RWPE1 (cell line): ENCODE measurements at regions not wholly inside any gene's neighbourhood (a gene's known extent, or its start where the extent isn't known, plus 50 kb on each side); places are given as distances from the start of the nearest gene placed in this dataset.
"Not testable (repeated sequence)": the region's sequence is repeated elsewhere in the genome, so short reads cannot be mapped to it uniquely, and the experiment has no call there.

Experiments used
- CTCF ChIA-PET: fragments of 350-600 bp; sonication (Branson Sonifier 250); formaldehyde crosslinking; extraction: SDS; loops from one replicate; lab custom pipeline; 2021; lab: Yijun Ruan, JAX
- POLR2A ChIA-PET: fragments of 400-600 bp; formaldehyde crosslinking; extraction: SDS; loops from one replicate; lab custom pipeline; 2020; ENCODE audit warnings: antibody characterized with exemption; ENCODE audit not compliant: low non-redundant PET; lab: Yijun Ruan, JAX
- DNase-seq: peaks from one replicate; pipeline ENCODE4 v3.0.0; 2012; ENCODE audit warnings: low spot score
- H3K27ac ChIP-seq: fragments of 450-650 bp; 2 replicates; pipeline ENCODE4 v1.5.1; 2017
- TF ChIP-seq, protein P1 (sequence below): fragments of 450-650 bp; conservative IDR thresholded peaks from 2 replicates; pipeline ENCODE4 v1.5.1; 2017; ENCODE audit warnings: low read depth, mild to moderate bottlenecking

GRCh38 chr5:142235870-142236672 lies 88.8 kb downstream of the SPRY4 start:
- TF ChIP-seq, protein P1, sequence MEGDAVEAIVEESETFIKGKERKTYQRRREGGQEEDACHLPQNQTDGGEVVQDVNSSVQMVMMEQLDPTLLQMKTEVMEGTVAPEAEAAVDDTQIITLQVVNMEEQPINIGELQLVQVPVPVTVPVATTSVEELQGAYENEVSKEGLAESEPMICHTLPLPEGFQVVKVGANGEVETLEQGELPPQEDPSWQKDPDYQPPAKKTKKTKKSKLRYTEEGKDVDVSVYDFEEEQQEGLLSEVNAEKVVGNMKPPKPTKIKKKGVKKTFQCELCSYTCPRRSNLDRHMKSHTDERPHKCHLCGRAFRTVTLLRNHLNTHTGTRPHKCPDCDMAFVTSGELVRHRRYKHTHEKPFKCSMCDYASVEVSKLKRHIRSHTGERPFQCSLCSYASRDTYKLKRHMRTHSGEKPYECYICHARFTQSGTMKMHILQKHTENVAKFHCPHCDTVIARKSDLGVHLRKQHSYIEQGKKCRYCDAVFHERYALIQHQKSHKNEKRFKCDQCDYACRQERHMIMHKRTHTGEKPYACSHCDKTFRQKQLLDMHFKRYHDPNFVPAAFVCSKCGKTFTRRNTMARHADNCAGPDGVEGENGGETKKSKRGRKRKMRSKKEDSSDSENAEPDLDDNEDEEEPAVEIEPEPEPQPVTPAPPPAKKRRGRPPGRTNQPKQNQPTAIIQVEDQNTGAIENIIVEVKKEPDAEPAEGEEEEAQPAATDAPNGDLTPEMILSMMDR = no peak
- CTCF ChIA-PET = interaction anchor here (0.6 kb wide), 1 partner anchor 316 kb away, joined by 3 read pairs; no protein-coding TSS in a partner anchor
- POLR2A ChIA-PET = no interaction called here

DNA sequence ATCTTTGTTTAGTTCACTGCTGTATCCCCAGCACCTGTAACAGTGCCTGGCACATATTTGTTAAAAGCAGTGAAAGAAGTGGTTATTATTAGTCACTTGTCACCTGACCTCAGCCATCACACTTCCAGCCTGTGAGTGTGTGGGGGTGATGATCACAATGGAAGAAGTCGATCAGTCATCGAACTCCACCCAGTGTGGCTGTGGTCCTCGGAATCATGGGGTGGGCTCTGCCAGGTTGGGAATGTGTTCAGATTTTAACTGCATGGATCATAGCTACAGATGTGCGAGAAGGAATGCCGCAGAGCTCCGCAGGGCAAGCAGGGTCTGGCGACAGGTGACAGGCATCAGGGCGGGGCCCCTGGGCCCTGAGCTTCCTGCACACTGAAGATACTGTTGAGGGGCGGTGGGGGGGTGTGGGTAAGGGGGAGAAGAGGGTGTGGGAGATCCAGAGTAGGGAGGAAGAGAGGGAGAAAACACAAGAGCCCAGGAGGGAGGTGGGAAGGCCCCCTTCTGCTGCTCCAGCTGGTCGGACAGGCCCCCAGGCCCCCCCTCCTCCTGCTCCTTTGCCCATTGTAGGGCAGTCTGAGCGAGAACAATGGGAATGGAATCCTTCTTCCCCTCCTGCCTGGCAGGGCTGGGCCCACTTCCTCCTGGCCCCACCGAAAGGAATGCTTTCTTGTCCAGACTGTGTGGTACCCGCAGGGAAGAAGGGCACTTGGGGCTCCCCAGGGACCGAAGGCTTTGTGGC lies 89.6 kb downstream of the SPRY4 start:
- ChIA-PET CTCF (interaction anchor here (0.5 to 0.6 kb wide), 3 partner anchors 10 to 424 kb away, joined by 3 to 8 read pairs (median 3); no protein-coding TSS in a partner anchor), POLR2A (no interaction called here)
- H3K27ac ChIP-seq = no peak overlapping the region
- no peak for DNase-seq
- TF ChIP-seq, protein P1 = no peak

More at GRCh38 chr5:142235870-142236672, 88.8 kb downstream of the SPRY4 start:
- no peak for DNase-seq
- no peak overlapping the region for H3K27ac ChIP-seq

DNA sequence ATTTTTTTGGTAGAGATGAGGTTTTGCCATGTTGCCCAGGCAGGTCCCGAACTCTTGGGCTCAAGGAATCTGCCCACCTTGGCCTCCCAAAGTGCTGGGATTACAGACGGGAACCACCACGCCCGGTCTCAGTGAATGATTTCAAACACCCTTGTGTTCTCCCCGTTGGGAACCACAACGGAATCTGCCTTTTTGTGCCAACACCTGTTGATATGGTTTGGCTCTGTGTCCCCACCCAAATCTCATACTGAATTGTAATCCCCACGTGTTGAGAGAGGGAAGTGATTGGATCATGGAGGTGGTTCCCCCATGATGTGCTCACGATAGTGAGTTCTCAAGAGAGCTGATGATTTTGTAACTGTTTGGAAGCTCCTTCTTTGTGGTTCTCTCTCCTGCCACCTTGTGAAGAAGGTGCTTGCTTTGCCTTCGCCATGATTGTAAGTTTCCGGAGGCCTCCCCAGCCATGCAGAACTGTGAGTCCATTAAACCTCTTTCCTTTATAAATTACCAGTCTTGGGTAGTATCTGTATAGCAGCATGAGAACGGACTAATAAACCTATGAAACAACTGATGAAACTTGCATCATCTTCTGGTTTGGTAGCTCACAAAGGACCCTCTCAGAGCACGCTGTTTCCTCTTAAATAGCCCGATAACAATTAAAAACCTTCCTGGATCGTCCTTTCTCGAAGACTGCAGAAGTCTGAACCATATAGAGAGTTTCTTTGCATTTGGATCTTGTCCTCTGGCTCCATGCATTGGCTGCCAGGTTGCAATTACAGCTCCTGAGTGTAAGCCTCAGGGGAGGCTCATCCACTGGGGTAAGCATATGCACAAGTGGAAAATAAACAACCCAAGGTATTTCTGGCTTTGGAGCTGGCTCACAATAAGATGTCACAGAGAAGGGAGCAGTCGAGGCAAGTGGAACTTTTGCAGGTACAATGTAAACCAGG lies 91.5 kb downstream of the SPRY4 start:
- H3K27ac ChIP-seq = no peak overlapping the region
- TF ChIP-seq, protein P1 = no peak
- CTCF ChIA-PET = no interaction called here
- POLR2A ChIA-PET = no interaction called here
- no peak for DNase-seq

DNA sequence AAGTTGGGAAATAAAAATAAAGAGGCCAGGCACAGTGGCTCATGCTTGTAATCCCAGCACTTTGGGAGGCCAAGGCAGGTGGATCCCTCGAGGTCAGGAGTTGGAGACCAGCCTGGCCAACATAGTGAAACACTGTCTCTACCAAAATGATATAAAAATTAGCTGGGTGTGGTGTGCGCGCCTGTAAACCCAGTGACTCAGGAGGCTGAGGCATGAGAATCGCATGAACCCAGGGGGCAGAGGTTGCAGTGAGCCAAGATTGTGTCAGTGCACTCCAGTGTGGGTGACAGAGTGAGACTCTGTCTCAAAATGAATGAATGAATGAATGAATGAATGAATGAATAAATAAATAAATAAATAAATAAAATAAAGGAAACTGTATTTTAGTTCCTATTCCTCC lies 93.9 kb downstream of the SPRY4 start:
- CTCF ChIA-PET, DNase-seq, H3K27ac ChIP-seq, POLR2A ChIA-PET: not testable (repeated sequence)

DNA sequence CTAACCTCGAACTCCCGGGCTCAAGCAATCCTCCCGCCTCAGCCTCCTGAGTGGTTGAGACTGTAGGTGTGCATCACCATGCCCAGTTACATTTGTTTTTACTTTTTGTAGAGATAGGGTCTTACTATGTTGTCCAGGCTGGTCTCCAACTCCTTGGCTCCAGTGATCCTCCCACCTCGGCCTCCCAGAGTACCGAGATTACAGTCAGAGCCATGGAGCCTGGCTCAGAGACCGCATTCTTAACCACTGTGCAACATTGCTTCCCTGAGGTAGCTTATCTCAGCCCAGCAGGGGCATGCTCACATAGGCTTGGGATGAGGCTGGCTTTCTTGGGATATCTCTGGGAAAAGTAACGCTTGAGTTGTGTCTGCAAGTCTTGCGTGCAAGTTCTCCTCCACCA lies 99.7 kb downstream of the SPRY4 start:
- TF ChIP-seq, protein P1 = no peak
- ChIA-PET POLR2A (no interaction called here), CTCF (no interaction called here)
- DNase-seq = no peak
- no peak overlapping the region for H3K27ac ChIP-seq

DNA sequence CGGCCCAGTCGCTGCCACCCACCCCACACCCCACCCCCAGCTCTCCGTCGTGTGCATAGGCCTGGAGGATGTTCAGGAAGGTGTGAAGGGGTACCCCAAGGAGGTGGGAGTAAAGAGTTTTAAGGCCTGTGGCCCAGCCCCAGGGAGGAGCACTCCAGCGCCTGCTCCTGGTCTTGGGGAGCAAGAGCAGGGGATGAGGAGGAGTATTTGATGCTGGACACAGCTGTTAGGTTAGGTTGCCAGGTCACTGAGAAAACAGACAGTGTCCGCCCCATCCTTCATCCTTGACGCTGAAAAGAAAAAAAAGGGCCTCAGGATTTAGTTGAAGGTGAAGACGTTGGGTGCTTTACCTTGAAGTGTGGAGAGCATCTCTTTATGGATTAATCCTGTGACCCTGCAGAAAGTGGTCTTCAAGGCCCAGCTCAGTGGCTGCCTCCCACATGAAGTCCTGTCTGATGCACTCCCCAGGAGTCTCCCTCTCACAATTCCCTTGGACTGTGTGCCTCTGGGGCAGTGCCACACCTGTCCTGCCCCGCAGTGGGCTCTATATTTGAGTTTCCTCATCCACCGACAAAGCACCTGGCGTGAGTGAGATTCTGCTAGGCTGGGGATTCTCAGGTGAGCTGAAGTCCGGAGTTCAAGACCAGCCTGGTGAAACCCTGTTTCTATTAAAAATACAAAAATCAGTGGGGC lies 101.8 kb downstream of the SPRY4 start:
- POLR2A ChIA-PET = interaction anchor here (1.1 kb wide), 1 partner anchor 27 kb away, joined by 3 read pairs; no protein-coding TSS in a partner anchor
- CTCF ChIA-PET = interaction anchor here (0.5 to 0.8 kb wide), 3 partner anchors 9 to 48 kb away, joined by 3 to 4 read pairs (median 3); no protein-coding TSS in a partner anchor
- H3K27ac ChIP-seq = peak overlapping the region; percentile 26; the same call in 1 of the 2 replicates
- no peak for DNase-seq
- TF ChIP-seq, protein P1 = no peak
